Ovary (tissue), 7 donors: ENCODE measurements at regions not wholly inside any gene's neighbourhood (a gene's known extent, or its start where the extent isn't known, plus 50 kb on each side); places are given as distances from the start of the nearest gene placed in this dataset.

ENCODE experiments used
- DNase-seq, 5 donors: peaks; one replicate each; pipeline ENCODE4 v3.0.0-alpha.2; 2019 to 2020
- H3K27ac ChIP-seq, 2 donors: fragments of 200-600 bp; one replicate each; pipeline versions ENCODE4 v1.5.1 to v1.8.0; 2019 to 2022
- H3K27me3 ChIP-seq: fragments of 200-600 bp; one replicate; pipeline ENCODE4 v1.8.0; 2022
- H3K36me3 ChIP-seq: fragments of 200-600 bp; sonication (generic); one replicate; pipeline ENCODE4 v1.5.1; 2019
- H3K4me1 ChIP-seq: one replicate; pipeline ENCODE4 v1.8.1; 2013; ENCODE audit warnings: mild to moderate bottlenecking, moderate library complexity; ENCODE audit not compliant: insufficient read depth
- H3K4me3 ChIP-seq: fragments of 200-600 bp; sonication (generic); one replicate; pipeline ENCODE4 v1.5.1; 2017
- H3K9me3 ChIP-seq, 2 donors: fragments of 200-600 bp in 1 of 2; sonication (generic) in 1 of 2; one replicate each; pipeline versions ENCODE4 v1.5.1 to v1.8.1; 2013 to 2019; ENCODE audit warnings: mild to moderate bottlenecking in 1 of 2, moderate library complexity in 1 of 2
- CTCF ChIP-seq, 3 donors: fragments of 450-650 bp in 2 of 3; fragments of 200-600 bp in 1 of 3; IDR thresholded peaks; one replicate each; pipeline versions ENCODE4 v1.5.1 to v1.8.0; 2016 to 2022; ENCODE audit warnings: antibody characterized with exemption in 3 of 3, mild to moderate bottlenecking in 1 of 3
- EP300 ChIP-seq: sonication (generic); formaldehyde crosslinking; IDR thresholded peaks from one replicate; pipeline ENCODE4 v1.6.1; 2017; ENCODE audit warnings: antibody characterized with exemption
- POLR2A ChIP-seq: fragments of 450-650 bp; IDR thresholded peaks from one replicate; pipeline ENCODE4 v1.6.1; 2017; ENCODE audit warnings: antibody characterized with exemption, mild to moderate bottlenecking, moderate library complexity
- WGBS, 3 donors: extraction: QIAGEN DNeasy Blood & Tissue Kit in 1 of 3; methylation state at CpG; one replicate each; pipeline versions ENCODE4 v1.1.5 to v1.1.7; 2013 to 2017; 5-methylcytosine and 5-hydroxymethylcytosine counted together
- intact Hi-C, 4 donors: fragments of 100-400 bp; cut with DNase I; formaldehyde crosslinking; loops; one replicate each; pipeline versions ENCODE4 v1.11.0 to v1.15.1; 2022 to 2023
- donor health status: DM: no; HTN: no; CAD: no; lungs with moderate emphysema.
- donor health status: DM: no; HTN: no; CAD: no.
- donor health status: Bipolar disorder and iron deficiency.
- donor health status: DM: no; HTN: no; CAD: no.
- donor health status: DM: yes; HTN: yes; CAD: no.

DNA sequence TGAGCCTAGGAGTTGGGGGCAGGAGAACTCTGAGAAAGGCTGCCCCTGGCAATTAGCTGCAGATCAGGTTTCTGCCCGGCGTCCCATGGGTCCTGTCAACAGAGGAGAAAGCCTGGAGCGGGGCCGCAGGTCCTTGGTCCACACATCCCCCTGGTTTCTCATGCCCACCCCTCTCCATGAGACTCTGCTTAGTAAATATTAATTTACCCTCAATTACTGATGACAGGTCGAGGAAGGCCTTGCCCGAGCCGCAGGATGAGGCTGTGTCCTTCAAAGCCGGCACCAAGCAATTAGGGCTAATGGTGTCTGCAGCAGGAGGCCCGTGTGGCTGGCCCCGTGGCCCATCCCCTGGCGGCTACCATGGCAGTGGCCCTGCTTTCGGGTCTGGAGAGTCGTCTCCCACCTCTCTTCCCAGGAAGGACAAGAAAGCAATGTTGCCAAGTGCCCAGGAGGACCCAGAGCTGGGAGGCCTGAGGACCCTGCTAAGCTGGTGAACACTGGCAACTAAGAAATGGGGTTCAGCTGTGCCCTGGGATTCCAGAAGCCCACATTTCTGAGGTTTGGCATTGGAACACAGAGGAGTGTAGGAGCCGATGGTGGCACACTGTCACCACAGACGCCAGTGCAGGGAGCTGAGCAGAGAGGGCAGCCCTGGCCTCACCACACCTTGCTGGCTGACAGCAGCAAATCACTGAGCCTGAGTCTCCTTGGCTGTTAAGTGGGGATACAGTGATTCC lies 114.6 kb downstream of the CPZ start:
- H3K4me1 ChIP-seq: no peaks in the 10 kb centered on the region
- H3K36me3 ChIP-seq: no peaks in the 10 kb centered on the region
- peak in 2 of 5 donors; percentile 7 to 13 for DNase-seq
- intact Hi-C loops: no loop called here
- H3K9me3 ChIP-seq: no peaks in the 10 kb centered on the region
- TF ChIP-seq POLR2A (no peak), CTCF (IDR thresholded peaks at IDR 0.05) (no peak), EP300 (no peak)
- H3K27ac ChIP-seq: no peak overlapping the region
- WGBS, 3 donors: 39 to 54% (median 47%) methylated on average over 9 to 15 of the region's 15 CpGs
- H3K4me3 ChIP-seq: no peak overlapping the region
- H3K27me3 ChIP-seq: no peaks in the 10 kb centered on the region

DNA sequence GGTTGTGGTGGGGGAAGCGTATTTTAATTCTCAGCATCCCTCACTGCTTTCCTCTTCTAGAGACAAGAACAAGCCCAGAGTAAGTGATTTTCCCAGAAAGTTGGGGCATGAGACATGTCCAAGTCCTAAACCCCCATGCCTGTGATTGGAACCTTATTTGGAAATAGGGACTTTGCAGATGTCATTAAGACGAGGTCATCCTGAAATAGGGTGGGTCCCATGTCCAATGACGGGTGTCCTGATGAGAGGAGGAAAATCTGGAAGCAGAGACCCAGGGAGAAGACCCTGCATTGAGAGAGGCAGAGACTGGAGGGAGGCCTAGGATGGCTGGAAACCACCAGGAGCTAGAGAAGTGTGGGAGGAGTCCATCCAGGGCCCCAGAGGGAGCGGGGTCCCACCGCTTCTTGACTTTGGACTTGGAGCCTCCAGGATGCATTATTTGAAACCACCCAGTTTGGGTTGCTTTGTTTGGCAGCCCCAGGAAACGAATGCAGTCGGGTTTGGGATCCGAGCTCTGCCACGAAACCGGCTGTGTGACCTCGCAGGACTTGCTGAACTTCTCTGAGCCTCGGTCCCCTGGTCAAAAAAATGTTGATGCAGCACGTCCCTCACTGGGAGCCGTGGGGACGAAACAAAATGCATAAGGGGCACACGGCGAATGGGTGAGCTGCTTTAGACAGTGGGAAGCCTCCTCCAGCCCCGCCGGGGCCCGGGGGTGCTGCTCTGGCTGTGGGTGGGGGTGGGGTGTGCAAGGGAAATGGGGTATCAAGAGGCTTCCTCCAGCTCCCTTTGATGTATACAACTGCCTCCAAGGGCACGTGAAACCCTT lies 113.9 kb downstream of the CPZ start:
- H3K27me3 ChIP-seq: no peaks in the 10 kb centered on the region

DNA sequence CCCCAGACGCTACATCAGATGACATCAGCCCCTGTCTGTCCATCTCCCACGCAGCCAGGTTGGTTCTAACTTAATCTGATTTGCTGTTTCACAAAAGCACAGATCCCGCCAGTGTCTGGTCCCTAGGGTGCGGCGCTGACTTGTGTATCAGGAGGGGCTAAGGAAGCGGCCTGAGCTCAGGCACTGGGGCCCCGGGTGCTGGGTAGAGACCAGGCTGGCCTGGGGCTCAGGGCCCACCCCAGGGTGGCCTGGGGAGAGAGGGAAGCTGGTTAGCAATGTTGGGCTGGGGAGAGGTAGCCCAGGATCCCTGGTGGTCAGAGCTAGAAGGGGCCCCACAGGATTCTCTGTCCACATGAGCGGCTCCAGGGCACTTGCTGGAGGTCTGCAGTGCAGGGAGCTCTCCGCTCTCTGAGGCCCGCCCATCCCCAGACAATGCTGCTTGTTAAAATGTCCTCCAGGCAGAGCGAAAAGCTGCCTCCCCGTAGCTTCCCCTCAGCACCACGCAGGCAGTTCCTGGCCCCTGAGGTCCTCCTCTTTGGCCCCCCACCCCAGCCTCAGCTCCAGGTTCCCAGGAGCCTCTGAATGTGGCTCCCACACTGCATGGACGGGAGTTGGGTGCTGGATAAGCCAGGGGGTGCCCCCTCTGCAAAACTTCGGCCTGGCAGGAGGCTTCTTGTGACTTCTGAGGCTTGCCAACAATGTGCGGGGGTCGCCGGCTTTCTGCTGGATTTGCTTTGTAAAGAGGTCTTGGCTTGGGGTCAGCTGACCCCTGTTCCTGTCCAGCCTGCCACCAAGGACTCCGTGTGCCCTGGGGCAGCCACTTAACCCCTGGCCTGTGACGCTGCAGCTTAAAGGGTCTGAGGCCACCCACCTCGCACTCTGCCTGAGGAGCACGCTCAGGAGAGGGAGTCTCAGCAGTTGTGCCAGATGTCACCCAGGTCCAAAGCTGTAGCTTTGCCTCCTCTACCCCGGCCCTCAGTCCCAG lies 112.9 kb downstream of the CPZ start:
- intact Hi-C loops: no loop called here
- Histone ChIP-seq H3K36me3 (no peaks in the 10 kb centered on the region), H3K9me3 (no peaks in the 10 kb centered on the region), H3K27me3 (no peaks in the 10 kb centered on the region), H3K27ac (no peak overlapping the region), H3K4me1 (no peaks in the 10 kb centered on the region), H3K4me3 (no peak overlapping the region)
- WGBS, 3 donors: 51 to 62% (median 55%) methylated on average over 22 to 23 of the region's 23 CpGs
- TF ChIP-seq POLR2A (no peak), CTCF (IDR thresholded peaks at IDR 0.05) (no peak), EP300 (no peak)
- peak in 2 of 5 donors; percentile 3 to 14 for DNase-seq

More for the DNA sequence above, 113.9 kb downstream of the CPZ start:
- WGBS, 3 donors: 54 to 64% (median 55%) methylated on average over 21 of the region's 21 CpGs
- H3K27ac ChIP-seq: no peak overlapping the region
- H3K36me3 ChIP-seq: no peaks in the 10 kb centered on the region
- no peak for TF ChIP-seq CTCF (IDR thresholded peaks at IDR 0.05)
- no peak for TF ChIP-seq POLR2A
- no peak for TF ChIP-seq EP300
- no peaks in the 10 kb centered on the region for H3K4me1 ChIP-seq
- DNase-seq: peak in 1 of 5 donors; percentile 10
- H3K4me3 ChIP-seq: no peak overlapping the region
- H3K9me3 ChIP-seq: no peaks in the 10 kb centered on the region
- intact Hi-C loops: no loop called here

DNA sequence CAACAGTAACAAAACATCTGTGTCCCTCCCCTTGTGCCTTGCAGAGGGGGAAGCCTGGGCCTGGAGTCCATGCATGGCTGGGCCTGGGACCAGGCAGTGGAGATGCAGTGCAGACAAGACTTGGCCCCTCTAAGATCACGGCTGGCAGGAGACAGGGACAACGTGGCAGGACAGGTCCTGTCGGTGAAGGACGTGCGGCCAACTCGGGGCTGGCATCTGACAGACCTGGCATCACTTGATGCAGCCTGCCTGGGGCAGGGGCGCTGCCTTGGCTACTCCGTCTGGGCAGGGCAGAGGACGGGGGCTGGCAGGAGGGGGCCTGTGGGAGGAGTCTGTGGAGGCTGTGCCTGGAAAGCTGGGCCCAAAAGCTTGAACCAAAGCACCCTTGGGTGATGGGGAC lies 112.1 kb downstream of the CPZ start:
- H3K27me3 ChIP-seq: no peaks in the 10 kb centered on the region

More for the DNA sequence above, 112.1 kb downstream of the CPZ start:
- 77 to 84% (median 82%) methylated on average over 9 of the region's 9 CpGs for WGBS, 3 donors
- Histone ChIP-seq H3K4me3 (no peak overlapping the region), H3K36me3 (no peaks in the 10 kb centered on the region), H3K9me3 (no peaks in the 10 kb centered on the region), H3K4me1 (no peaks in the 10 kb centered on the region), H3K27ac (no peak overlapping the region)
- peak in 2 of 5 donors; percentile 9 to 19 for DNase-seq
- TF ChIP-seq EP300: no peak
- TF ChIP-seq POLR2A: no peak
- no peak for TF ChIP-seq CTCF (IDR thresholded peaks at IDR 0.05)
- intact Hi-C loops: no loop called here
